Tibial nerve (tissue), 4 donors: ENCODE measurements at regions not wholly inside any gene's neighbourhood (a gene's known extent, or its start where the extent isn't known, plus 50 kb on each side); places are given as distances from the start of the nearest gene placed in this dataset.

Source experiments
- DNase-seq, 2 donors: peaks; one replicate each; pipeline ENCODE4 v3.0.0-alpha.2; 2019; ENCODE audit warnings: low spot score in 2 of 2
- H3K27ac ChIP-seq, 4 donors: fragments of 200-600 bp; sonication (generic) in 3 of 4; one replicate each; pipeline ENCODE4 v1.5.1; 2017 to 2019; ENCODE audit warnings: mild to moderate bottlenecking in 1 of 4
- H3K27me3 ChIP-seq, 2 donors: fragments of 200-600 bp; sonication (generic) in 1 of 2; one replicate each; pipeline versions ENCODE4 v1.5.1 to v1.6.0; 2017 to 2019
- H3K36me3 ChIP-seq, 3 donors: fragments of 200-600 bp; sonication (generic); one replicate each; pipeline ENCODE4 v1.5.1; 2018 to 2019
- H3K4me1 ChIP-seq, 4 donors: fragments of 200-600 bp; sonication (generic) in 3 of 4; one replicate each; pipeline ENCODE4 v1.5.1; 2017 to 2019
- H3K4me3 ChIP-seq, 4 donors: fragments of 200-600 bp; sonication (generic) in 3 of 4; one replicate each; pipeline ENCODE4 v1.5.1; 2017 to 2019; ENCODE audit warnings: mild to moderate bottlenecking in 1 of 4, moderate library complexity in 1 of 4
- H3K9me3 ChIP-seq, 4 donors: fragments of 200-600 bp; sonication (generic) in 3 of 4; one replicate each; pipeline ENCODE4 v1.5.1; 2017 to 2019
- CTCF ChIP-seq, 5 experiments: fragments of 200-600 bp in 3 of 5; fragments of 450-650 bp in 2 of 5; sonication (generic) in 3 of 5; IDR thresholded peaks; one replicate each; pipeline ENCODE4 v1.5.1; 2016 to 2019; ENCODE audit warnings: antibody characterized with exemption in 5 of 5, mild to moderate bottlenecking in 3 of 5, moderate library complexity in 2 of 5
- EP300 ChIP-seq, 2 donors: sonication (generic); formaldehyde crosslinking; IDR thresholded peaks; one replicate each; pipeline ENCODE4 v1.6.1; 2017; ENCODE audit warnings: antibody characterized with exemption in 2 of 2, mild to moderate bottlenecking in 1 of 2
- POLR2A ChIP-seq, 2 donors: fragments of 450-650 bp; IDR thresholded peaks; one replicate each; pipeline ENCODE4 v1.6.1; 2017; ENCODE audit warnings: antibody characterized with exemption in 2 of 2, mild to moderate bottlenecking in 2 of 2, moderate library complexity in 2 of 2
- WGBS, 2 donors: methylation state at CpG; one replicate each; pipeline ENCODE4 v1.1.5; 2018; 5-methylcytosine and 5-hydroxymethylcytosine counted together

GRCh38 chr2:187749804-187750431 is 195.7 kb upstream of the TFPI start:
- H3K4me1 ChIP-seq: no peaks in the 10 kb centered on the region
- no peak for DNase-seq
- no peaks in the 10 kb centered on the region for H3K36me3 ChIP-seq
- no peak for TF ChIP-seq POLR2A (IDR thresholded peaks at IDR 0.05)
- TF ChIP-seq EP300 (IDR thresholded peaks at IDR 0.05): no peak
- TF ChIP-seq CTCF (IDR thresholded peaks at IDR 0.05): no peak
- H3K27me3 ChIP-seq: no peaks in the 10 kb centered on the region
- WGBS, 2 donors: 83 to 87% methylated on average over 6 to 7 of the region's 7 CpGs
- peaks cover 0 to 4% (median 0%) of the 10 kb centered on the region in 4 donors for H3K9me3 ChIP-seq
- no peak overlapping the region for H3K27ac ChIP-seq
- no peak overlapping the region for H3K4me3 ChIP-seq

- Histone ChIP-seq H3K36me3 (no peaks in the 10 kb centered on the region), H3K4me3 (no peak overlapping the region), H3K4me1 (no peaks in the 10 kb centered on the region), H3K27ac (no peak overlapping the region), H3K27me3 (no peaks in the 10 kb centered on the region), H3K9me3 (no peaks in the 10 kb centered on the region)
- WGBS, 2 donors: 91 to 92% methylated on average over 4 of the region's 4 CpGs
- no peak for TF ChIP-seq CTCF (IDR thresholded peaks at IDR 0.05)
- TF ChIP-seq POLR2A (IDR thresholded peaks at IDR 0.05): no peak
- no peak for TF ChIP-seq EP300 (IDR thresholded peaks at IDR 0.05)
- no peak for DNase-seq
These were observed 214.8 kb upstream of the TFPI start for GRCh38 chr2:187768995-187769394.

DNA sequence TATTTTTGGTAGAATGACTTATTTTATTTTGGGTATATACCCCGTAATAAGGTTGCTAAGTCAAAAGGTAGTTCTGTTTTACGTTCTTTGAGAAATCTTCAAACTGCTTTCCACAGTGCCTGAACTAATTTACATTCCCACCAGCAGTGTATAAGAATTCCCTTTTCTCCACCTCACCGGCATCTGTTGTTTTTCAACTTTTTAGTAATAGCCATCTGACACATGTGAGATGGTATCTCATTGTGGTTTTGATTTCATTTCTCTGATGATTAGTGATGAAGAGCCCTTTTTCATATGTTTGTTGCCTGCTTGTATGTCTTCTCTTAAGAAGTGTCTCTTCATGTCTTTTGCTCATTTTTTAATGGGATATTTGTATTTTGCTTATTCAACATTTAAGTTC is 215.2 kb upstream of the TFPI start:
- Histone ChIP-seq H3K4me3 (no peak overlapping the region), H3K27ac (no peak overlapping the region), H3K4me1 (no peaks in the 10 kb centered on the region), H3K9me3 (no peaks in the 10 kb centered on the region), H3K36me3 (no peaks in the 10 kb centered on the region), H3K27me3 (no peaks in the 10 kb centered on the region)
- no peak for TF ChIP-seq EP300 (IDR thresholded peaks at IDR 0.05)
- TF ChIP-seq POLR2A (IDR thresholded peaks at IDR 0.05): no peak
- no peak for TF ChIP-seq CTCF (IDR thresholded peaks at IDR 0.05)
- WGBS, 2 donors: 91 to 93% methylated on average over 3 of the region's 3 CpGs
- no peak for DNase-seq

DNA sequence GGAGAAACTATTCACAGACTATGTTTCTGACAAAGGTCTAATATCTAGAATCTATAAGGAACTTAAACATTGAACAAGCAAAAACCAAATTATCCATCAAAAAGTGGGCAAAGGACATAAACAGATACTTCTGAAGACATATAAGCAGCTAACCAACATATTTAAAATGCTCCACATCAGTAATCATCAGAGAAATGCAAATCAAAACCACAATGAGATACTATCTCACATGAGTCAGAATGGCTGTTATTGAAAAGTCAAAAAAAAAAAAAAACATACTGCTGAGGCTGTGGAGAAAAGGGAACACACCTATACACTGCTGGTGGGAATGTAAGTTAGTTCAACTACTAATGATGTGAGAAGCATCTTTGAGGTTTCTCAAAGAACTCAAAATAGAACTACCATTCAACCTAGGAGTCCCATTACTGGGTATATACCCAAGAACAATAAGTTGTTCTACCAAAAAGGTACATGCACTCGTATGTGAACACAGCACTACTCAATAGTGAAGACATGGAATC is 220.4 kb upstream of the TFPI start:
- Histone ChIP-seq H3K9me3 (no peaks in the 10 kb centered on the region), H3K36me3 (no peaks in the 10 kb centered on the region), H3K27me3 (no peaks in the 10 kb centered on the region), H3K27ac (no peak overlapping the region), H3K4me3 (no peak overlapping the region), H3K4me1 (no peaks in the 10 kb centered on the region)
- no peak for DNase-seq
- TF ChIP-seq POLR2A (IDR thresholded peaks at IDR 0.05): no peak
- no peak for TF ChIP-seq CTCF (IDR thresholded peaks at IDR 0.05)
- no peak for TF ChIP-seq EP300 (IDR thresholded peaks at IDR 0.05)
- WGBS, 2 donors: 83 to 93% methylated on average over 1 of the region's 1 CpG

- no peak for DNase-seq
- Histone ChIP-seq H3K9me3 (no peaks in the 10 kb centered on the region), H3K27ac (no peak overlapping the region), H3K36me3 (no peaks in the 10 kb centered on the region), H3K4me1 (no peaks in the 10 kb centered on the region), H3K27me3 (no peaks in the 10 kb centered on the region), H3K4me3 (no peak overlapping the region)
- 78 to 83% methylated on average over 2 of the region's 2 CpGs for WGBS, 2 donors
- TF ChIP-seq CTCF (IDR thresholded peaks at IDR 0.05): no peak
- TF ChIP-seq EP300 (IDR thresholded peaks at IDR 0.05): no peak
These were observed 221.0 kb upstream of the TFPI start for GRCh38 chr2:187775196-187775595.
